Fibroblast of lung (primary cell): ENCODE measurements at regions not wholly inside any gene's neighbourhood (a gene's known extent, or its start where the extent isn't known, plus 50 kb on each side); places are given as distances from the start of the nearest gene placed in this dataset.

Experiments
- DNase-seq, 2 donors: peaks; one replicate each; pipeline versions ENCODE4 v3.0.0 to v3.0.0-alpha.2; 2010; ENCODE audit warnings: low read depth in 2 of 2
- H2AFZ ChIP-seq: 2 replicates; pipeline ENCODE4 v1.5.1; 2012; ENCODE audit warnings: low read length, control low read depth, inconsistent platforms
- H3K27ac ChIP-seq: 2 replicates; pipeline ENCODE4 v1.5.1; 2011; ENCODE audit warnings: low read length, control low read depth; ENCODE audit not compliant: insufficient read depth
- H3K27me3 ChIP-seq: 2 replicates; pipeline ENCODE4 v1.5.1; 2011; ENCODE audit warnings: mild to moderate bottlenecking, low read length; ENCODE audit not compliant: control insufficient read depth, insufficient read depth
- H3K36me3 ChIP-seq: 2 replicates; pipeline ENCODE4 v1.5.1; 2011; ENCODE audit warnings: low read length; ENCODE audit not compliant: control insufficient read depth, insufficient read depth
- H3K4me1 ChIP-seq: 2 replicates; pipeline ENCODE4 v1.5.1; 2011; ENCODE audit warnings: low read length; ENCODE audit not compliant: control insufficient read depth, insufficient read depth; ENCODE audit errors: extremely low read depth
- H3K4me2 ChIP-seq: 2 replicates; pipeline ENCODE4 v1.5.1; 2011; ENCODE audit warnings: low read length, control low read depth; ENCODE audit not compliant: insufficient read depth; ENCODE audit errors: extremely low read depth
- H3K4me3 ChIP-seq, 4 experiments: fragments of 200-600 bp in 1 of 4; sonication (generic) in 1 of 4; replicated peaks in 1 of 4; 2 replicates each; pipeline ENCODE4 v1.5.1; 2011 to 2016; ENCODE audit warnings: low read length in 4 of 4, low read depth in 3 of 4, mild to moderate bottlenecking in 3 of 4, control low read depth in 2 of 4, inconsistent platforms in 1 of 4, mixed read lengths in 1 of 4; ENCODE audit not compliant: insufficient read depth in 1 of 4; ENCODE audit errors: control extremely low read depth in 1 of 4
- H3K79me2 ChIP-seq: 2 replicates; pipeline ENCODE4 v1.5.1; 2012; ENCODE audit warnings: mild to moderate bottlenecking, low read length, inconsistent platforms; ENCODE audit not compliant: control insufficient read depth, insufficient read depth
- H3K9ac ChIP-seq: 2 replicates; pipeline ENCODE4 v1.5.1; 2011; ENCODE audit warnings: mild to moderate bottlenecking, low read length, control low read depth; ENCODE audit not compliant: insufficient read depth
- H3K9me3 ChIP-seq: 2 replicates; pipeline ENCODE4 v1.5.1; 2012; ENCODE audit warnings: low read depth, low read length; ENCODE audit not compliant: control insufficient read depth, insufficient read depth
- H4K20me1 ChIP-seq: 2 replicates; pipeline ENCODE4 v1.5.1; 2011; ENCODE audit warnings: low read length; ENCODE audit not compliant: control insufficient read depth, insufficient read depth; ENCODE audit errors: extremely low read depth
- EZH2 ChIP-seq: IDR thresholded peaks from 2 replicates; pipeline ENCODE4 v1.5.1; 2012; ENCODE audit warnings: low read length, control low read depth, mild to moderate bottlenecking; ENCODE audit errors: missing control alignments
- TF ChIP-seq, protein P1 (sequence below), 2 donors: IDR thresholded peaks in 1 of 2; conservative IDR thresholded peaks in 1 of 2; 1 replicate in 1 of 2; 2 replicates in 1 of 2; pipeline ENCODE4 v1.5.1; 2011 to 2012; ENCODE audit warnings: low read length in 2 of 2, control low read depth in 1 of 2, inconsistent platforms in 1 of 2, low read depth in 1 of 2, mild to moderate bottlenecking in 1 of 2

GRCh38 chr3:18716821-18717220 lies 291.7 kb upstream of the SATB1 start:
- DNase-seq = peak in 1 of 2 donors; percentile 1
- TF ChIP-seq EZH2 = no peak
- TF ChIP-seq, protein P1, sequence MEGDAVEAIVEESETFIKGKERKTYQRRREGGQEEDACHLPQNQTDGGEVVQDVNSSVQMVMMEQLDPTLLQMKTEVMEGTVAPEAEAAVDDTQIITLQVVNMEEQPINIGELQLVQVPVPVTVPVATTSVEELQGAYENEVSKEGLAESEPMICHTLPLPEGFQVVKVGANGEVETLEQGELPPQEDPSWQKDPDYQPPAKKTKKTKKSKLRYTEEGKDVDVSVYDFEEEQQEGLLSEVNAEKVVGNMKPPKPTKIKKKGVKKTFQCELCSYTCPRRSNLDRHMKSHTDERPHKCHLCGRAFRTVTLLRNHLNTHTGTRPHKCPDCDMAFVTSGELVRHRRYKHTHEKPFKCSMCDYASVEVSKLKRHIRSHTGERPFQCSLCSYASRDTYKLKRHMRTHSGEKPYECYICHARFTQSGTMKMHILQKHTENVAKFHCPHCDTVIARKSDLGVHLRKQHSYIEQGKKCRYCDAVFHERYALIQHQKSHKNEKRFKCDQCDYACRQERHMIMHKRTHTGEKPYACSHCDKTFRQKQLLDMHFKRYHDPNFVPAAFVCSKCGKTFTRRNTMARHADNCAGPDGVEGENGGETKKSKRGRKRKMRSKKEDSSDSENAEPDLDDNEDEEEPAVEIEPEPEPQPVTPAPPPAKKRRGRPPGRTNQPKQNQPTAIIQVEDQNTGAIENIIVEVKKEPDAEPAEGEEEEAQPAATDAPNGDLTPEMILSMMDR (conservative IDR thresholded peaks at IDR 0.05 in 1 of 2, IDR thresholded peaks at IDR 0.05 in 1 of 2; ENCODE audit: low read depth in 1 of 2, low read length in 2 of 2) = no peak

DNA sequence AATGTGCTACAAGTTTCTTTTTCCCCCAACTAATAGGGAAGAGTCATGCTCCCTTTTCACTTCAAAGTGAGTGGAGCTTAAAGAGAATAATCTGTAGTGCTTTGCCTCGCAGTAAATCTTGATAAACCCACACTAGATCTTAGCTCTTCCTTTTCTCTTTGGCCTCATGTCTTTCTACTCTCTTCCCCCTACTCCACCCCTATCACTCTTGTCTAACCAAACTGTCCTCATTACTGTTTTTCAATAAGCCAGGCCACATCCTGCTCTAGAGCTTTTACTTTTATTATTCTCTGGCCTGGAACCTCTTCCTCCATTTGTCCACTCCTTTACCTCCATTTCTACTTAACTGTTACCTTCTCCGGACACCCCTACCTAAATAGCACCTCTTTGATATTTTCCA lies 291.0 kb upstream of the SATB1 start:
- DNase-seq = no peak
- H4K20me1 ChIP-seq = no peaks in the 10 kb centered on the region
- H3K9me3 ChIP-seq = no peaks in the 10 kb centered on the region
- H3K79me2 ChIP-seq = no peaks in the 10 kb centered on the region
- no peaks in the 10 kb centered on the region for H3K4me1 ChIP-seq
- H3K27me3 ChIP-seq = no peaks in the 10 kb centered on the region
- no peaks in the 10 kb centered on the region for H3K36me3 ChIP-seq
- H2AFZ ChIP-seq = no peak overlapping the region
- H3K4me2 ChIP-seq = no peak overlapping the region
- no peak overlapping the region for H3K27ac ChIP-seq
- no peak overlapping the region for H3K4me3 ChIP-seq
- TF ChIP-seq, protein P1 (conservative IDR thresholded peaks at IDR 0.05 in 1 of 2, IDR thresholded peaks at IDR 0.05 in 1 of 2; ENCODE audit: low read depth in 1 of 2, low read length in 2 of 2) = no peak
- TF ChIP-seq EZH2 = no peak
- no peak overlapping the region for H3K9ac ChIP-seq

More at GRCh38 chr3:18716821-18717220, 291.7 kb upstream of the SATB1 start:
- no peaks in the 10 kb centered on the region for H3K9me3 ChIP-seq
- no peak overlapping the region for H2AFZ ChIP-seq
- H3K36me3 ChIP-seq = no peaks in the 10 kb centered on the region
- no peaks in the 10 kb centered on the region for H4K20me1 ChIP-seq
- no peaks in the 10 kb centered on the region for H3K27me3 ChIP-seq
- no peak overlapping the region for H3K9ac ChIP-seq
- no peak overlapping the region for H3K4me3 ChIP-seq
- no peak overlapping the region for H3K4me2 ChIP-seq
- H3K79me2 ChIP-seq = no peaks in the 10 kb centered on the region
- no peaks in the 10 kb centered on the region for H3K4me1 ChIP-seq
- H3K27ac ChIP-seq = no peak overlapping the region

DNA sequence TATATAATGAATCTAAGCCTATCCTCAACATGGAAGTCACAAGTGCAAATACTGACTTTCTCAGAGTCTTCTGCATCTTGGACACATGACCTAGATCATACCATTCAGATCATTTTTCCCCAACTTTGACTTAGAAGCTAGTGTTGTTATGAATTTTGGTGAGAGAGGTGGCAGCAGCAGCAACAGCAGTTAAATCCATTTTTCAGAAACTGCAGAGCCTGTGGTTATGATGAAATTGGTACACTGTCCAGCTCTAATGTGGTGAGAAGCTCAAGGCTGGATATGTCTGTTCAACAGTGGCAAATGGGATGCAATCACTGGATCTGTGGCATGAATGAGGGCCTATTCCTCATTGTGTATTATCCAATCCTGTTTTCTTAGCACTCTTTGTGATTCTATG lies 290.1 kb upstream of the SATB1 start:
- H3K4me2 ChIP-seq = no peak overlapping the region
- H3K79me2 ChIP-seq = no peaks in the 10 kb centered on the region
- no peak overlapping the region for H3K27ac ChIP-seq
- no peaks in the 10 kb centered on the region for H3K9me3 ChIP-seq
- no peak overlapping the region for H3K9ac ChIP-seq
- no peaks in the 10 kb centered on the region for H3K27me3 ChIP-seq
- no peaks in the 10 kb centered on the region for H3K4me1 ChIP-seq
- H3K36me3 ChIP-seq = no peaks in the 10 kb centered on the region
- no peak overlapping the region for H2AFZ ChIP-seq
- TF ChIP-seq EZH2 = no peak
- TF ChIP-seq, protein P1 (conservative IDR thresholded peaks at IDR 0.05 in 1 of 2, IDR thresholded peaks at IDR 0.05 in 1 of 2; ENCODE audit: low read depth in 1 of 2, low read length in 2 of 2) = no peak
- no peak overlapping the region for H3K4me3 ChIP-seq
- no peaks in the 10 kb centered on the region for H4K20me1 ChIP-seq
- no peak for DNase-seq
